AG08395 (cell line): ENCODE measurements at regions not wholly inside any gene's neighbourhood (a gene's known extent, or its start where the extent isn't known, plus 50 kb on each side); places are given as distances from the start of the nearest gene placed in this dataset.
"Not testable (repeated sequence)": the region's sequence is repeated elsewhere in the genome, so short reads cannot be mapped to it uniquely, and the experiment has no call there.

Experiments used
- DNase-seq: peaks from one replicate; pipeline ENCODE4 v3.0.0; 2012; ENCODE audit warnings: mixed read lengths, low spot score

DNA sequence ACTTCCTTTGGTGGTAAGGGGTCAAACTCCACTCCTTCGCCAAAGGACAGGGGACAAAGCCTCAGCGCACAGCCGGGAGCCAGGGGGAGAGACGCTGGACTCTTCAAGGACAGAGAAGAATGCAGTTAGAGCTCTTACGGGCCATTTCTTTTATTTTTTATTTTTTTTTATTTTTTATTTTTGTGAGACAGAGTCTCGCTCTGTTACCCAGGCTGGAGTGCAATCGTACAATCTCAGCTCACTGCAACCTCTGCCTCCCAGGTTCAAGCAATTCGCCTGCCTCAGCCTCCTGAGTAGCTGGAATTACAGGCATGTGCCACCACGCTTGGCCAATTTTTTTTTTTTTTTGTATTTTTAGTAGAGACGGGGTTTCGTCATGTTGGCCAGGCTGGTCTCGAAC lies 93.2 kb upstream of the RPH3AL start, which contains the start of gene RFLNB:
RFLNB (minus strand) TSS at position 101 of the 400 bp plus-strand sequence.
- DNase-seq = not testable (repeated sequence)

DNA sequence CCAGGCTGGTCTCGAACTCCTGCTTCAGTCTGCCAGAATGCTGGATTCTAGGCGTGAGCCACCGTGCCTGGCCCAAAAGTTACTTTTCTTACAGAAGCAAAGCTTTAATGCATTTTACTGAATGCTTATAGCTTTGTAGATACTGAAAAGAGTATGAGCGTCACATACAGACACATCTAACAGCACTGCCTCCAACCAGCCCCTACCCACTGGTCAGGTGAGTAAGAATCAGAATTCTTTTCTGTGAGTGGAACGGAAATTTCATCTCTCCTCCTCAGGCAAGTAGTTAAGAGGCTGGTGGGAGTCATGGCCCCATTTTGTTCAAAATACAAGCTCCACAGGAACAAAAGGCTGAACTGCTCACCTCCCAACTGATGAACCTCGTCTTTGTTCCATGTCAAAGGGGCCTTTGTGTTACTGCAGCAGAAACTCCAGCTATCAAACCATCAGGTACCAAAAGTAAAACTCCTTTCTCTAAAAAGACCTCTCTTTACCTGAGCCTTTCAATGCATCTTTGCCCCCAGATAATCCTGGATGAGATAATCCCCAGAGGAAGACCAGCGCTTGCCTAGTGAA lies 92.4 kb upstream of the RPH3AL start:
- DNase-seq = no peak

DNA sequence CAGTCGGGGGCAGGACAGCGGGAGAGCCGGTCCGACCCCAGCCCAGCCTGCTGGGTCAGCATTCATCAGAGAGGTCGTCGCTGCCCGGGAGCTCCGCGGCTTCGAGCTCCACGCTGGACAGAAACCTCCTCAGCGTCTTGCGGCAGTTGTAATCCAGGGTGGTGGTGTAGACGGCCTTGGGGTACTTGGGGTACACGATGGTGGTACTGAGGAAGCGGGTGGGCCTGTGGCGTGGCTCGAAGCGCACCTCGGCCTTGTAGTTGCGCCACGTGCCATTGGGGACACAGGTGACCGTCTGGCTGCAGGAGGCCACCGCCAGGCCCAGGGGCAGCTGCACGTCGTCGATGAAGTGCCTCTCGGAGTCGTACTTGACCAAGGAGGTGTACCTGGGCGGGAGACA lies 90.5 kb upstream of the RPH3AL start:
- no peak for DNase-seq

DNA sequence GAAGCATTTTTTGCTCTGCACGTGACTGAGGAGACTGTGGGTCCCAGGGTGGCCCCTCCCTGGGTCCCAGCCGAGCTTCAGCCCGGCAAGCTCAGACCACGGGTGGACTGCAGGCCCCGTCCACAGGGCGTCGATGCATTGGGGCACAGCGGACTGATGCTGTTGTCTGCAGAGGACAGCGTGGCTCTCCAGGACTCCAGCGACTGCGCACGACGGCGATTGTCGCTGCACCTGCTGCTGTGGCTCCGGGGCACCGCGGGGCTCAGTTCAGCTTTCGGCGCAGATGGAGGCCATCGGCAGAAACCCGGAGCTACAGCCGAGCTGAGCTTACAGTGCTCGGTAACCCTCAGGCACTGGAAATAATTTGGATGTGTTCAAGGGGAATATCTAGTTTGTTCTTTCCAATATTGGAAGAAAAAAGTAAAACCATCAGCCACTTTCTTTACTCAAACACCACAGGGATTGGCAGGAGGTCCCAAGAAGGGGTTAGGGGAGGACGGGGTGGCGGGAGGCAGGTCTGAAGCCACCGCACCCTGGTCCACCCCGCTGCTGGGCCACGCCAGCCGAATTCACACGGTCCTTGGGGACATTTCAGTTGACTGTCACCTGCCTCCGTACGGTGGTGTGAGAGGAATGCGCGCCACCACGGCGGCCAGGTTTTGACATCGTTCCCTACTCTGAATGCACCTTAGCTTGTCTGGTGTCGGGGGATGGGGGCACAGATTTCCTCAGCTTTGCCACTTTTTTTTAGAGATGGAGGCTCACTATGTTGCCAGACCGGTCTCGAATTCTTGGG lies 88.7 kb upstream of the RPH3AL start:
- DNase-seq = no peak

DNA sequence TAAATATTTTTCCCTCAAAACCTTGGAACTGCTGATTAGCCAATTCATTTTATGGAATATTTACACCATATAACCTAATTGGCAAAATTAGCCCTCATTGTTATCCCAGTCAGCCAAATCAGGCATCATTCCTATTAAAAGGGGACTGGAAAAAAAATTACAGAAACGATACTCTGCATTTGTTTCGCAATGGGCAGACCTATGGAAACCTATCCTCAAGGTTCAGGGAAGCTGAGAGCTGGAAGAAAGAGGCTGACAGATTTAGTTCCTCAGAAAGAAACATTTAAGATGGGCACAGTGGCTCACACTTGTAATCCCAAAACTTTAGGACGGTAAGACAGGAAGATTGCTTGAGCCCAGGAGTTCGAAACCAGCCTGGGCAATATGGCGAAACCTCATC lies 85.6 kb upstream of the RPH3AL start:
- no peak for DNase-seq

DNA sequence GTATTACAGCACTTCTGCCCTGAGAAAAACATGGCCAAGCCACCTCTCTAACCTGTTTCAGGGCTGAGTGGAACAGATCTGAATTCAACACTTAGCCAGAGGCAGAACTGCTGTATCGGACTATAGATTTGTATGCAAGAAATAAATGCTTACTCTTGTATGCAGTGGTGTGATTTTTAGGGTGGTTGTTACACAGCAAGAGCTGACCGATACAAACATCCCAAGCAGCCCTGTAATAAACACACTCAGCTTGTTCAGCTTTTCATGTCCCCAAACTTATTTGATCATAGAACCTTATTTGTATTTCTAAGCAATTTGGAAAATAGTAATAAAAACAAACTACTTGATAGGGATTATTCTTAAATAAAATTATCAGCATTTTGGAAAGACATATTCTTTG lies 84.9 kb upstream of the RPH3AL start:
- DNase-seq = no peak

DNA sequence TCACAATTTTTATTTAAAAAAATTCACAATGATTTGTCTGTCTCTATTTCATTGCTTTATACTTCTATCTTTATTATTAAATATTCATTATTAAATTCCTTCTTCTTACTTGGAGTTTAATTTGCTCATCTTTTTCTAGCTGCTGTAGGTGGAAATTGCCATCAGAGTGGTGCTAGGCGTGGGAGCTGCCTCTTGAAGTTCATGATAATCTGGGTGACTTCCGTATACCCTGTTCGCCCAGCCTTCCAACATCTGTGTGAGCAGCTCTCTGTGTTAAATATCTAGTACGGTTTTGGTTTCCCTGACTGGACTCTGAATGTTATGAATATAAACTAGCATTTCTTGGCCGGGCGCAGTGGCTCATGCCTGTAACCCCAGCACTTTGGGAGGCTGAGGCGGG lies 84.0 kb upstream of the RPH3AL start:
- DNase-seq = no peak

DNA sequence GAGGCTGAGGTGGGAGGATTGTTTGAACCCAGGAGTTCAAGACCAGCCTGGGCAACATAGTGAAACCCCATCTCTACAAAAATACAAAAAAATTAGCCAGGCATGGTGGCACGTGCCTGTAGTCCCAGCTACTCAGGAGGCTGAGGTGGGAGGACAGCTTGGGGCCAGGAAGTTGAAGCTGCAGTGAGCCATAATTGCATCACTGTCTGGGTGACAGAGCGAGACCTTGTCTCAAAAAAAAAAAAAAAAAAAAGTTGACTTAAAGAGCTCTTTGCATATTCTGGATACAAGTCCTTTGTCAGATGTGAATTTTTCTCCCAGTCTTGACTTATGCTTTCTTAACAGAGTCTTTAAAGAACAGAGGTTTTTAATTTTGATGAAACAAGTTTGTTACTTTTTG lies 79.9 kb upstream of the RPH3AL start:
- not testable (repeated sequence) for DNase-seq

DNA sequence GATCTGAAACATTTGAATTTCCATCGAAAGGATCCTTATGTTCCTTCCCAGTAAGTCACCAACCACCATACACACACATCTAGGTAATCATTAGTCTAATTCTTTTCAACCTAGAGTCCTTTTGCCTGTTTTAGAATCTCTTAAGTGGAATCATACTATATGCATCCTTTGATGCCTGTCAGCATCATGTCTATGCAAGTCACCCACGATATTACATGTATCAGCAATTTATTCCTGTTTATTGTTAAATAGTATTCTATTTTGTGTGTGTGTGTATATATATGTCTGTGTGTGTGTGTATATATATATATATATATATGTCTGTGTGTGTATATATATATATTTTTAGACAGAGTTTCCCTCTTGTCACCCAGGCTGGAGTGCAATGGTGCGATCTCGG lies 78.9 kb upstream of the RPH3AL start:
- no peak for DNase-seq

DNA sequence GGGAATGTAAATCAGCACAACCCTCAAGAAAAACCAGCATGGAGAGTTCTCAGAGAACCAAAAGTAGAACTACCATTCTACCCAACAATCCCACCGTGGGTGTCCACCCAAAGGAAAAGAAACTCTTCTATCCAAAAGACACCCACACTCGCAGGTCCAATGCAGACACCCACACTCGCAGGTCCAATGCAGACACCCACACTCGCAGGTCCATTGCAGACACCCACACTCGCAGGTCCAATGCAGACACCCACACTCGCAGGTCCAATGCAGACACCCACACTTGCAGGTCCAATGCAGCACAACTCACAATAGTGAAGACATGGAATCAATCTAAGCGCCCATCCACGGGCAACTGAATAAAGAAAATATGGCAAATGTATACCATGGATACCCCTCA lies 77.0 kb upstream of the RPH3AL start:
- no peak for DNase-seq

DNA sequence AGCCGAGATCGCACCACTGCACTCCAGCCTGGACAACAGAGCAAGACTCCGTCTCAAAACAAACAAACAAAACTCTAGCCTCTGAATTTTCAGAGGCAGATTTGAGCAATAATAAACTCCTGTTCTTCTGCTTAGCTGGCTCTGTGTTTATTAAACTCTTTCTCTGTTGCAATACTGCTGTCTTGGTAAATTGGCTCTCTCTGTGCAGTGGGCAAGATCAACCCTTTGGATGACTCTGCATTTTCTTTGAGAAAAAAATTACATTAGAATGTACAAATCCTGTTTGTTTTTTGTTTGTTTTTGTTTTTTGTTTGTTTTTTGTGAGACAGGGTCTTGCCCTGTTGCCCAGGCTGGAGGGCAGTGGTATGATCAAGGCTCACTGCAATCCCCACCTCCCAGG lies 75.8 kb upstream of the RPH3AL start:
- no peak for DNase-seq

DNA sequence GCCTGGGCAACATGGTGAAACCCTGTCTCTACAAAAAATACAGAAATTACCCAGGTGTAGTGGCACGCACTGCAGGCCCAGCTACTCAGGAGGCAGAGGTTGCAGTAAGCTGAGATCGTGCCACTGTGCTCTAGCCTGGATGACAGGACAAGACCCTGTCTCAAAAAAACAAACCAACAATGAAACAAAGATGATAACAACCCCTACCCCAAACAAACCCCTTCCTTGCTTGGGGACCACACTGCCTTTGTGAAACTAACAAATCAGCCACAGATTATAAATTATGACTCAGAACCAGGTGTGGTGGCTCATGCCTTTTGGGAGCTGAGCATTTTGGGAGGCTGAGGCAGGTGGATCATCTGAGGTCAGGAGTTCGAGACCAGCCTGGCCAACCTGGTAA lies 75.3 kb upstream of the RPH3AL start:
- DNase-seq = no peak

DNA sequence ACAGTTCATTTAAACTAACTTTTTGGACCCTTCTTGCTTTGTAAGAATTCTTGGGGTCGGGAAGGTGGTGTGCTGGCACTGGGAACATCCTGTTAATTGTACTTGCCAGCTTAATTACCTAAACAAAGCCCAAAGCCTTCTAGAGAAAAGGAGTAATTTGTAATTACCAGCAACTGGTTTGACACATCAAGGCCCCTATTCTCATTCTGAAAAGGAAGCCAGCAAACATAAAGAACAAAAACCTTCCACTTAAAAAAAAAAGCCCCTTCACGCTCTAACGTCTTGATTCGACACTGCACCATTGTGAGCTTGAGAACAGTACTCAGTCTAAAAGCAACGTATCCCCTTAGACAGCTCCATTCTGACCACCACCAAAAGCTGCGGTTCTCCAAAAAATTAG lies 74.7 kb upstream of the RPH3AL start:
- no peak for DNase-seq

DNA sequence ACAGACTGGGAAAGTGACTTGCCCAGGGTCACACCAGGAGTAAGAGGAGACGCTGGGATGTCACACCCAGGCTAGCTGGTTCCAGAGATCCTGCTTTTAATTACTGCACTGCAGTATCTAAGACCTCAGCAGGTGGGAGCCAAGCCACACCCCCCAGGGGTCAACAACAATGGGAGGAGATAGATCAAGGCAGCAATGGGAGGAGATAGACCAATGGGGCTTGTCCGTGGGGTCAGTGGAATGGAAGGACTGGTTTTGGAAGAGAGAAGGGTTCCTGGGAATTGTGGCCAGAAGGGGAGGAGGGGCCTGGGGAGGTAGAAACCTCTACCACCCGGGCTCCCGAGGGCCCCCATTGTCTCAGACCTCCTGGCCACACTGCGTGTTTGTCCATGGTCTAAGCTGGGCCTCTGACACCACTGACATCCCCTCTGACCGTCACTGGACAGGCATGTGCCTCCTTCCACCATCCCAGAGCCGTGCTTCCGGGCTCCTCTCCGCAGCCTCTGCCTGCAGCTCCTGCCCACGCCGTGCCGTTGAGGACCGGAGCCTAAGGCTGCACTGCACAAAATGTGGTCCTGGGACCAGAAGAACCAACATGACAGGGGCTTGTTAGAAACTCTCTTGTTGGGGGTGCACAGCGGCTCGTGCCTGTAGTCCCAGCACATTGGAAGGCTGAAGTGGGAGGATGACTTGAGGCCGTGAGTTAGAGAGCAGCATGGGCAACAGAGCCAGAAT lies 69.8 kb upstream of the RPH3AL start:
- no peak for DNase-seq

DNA sequence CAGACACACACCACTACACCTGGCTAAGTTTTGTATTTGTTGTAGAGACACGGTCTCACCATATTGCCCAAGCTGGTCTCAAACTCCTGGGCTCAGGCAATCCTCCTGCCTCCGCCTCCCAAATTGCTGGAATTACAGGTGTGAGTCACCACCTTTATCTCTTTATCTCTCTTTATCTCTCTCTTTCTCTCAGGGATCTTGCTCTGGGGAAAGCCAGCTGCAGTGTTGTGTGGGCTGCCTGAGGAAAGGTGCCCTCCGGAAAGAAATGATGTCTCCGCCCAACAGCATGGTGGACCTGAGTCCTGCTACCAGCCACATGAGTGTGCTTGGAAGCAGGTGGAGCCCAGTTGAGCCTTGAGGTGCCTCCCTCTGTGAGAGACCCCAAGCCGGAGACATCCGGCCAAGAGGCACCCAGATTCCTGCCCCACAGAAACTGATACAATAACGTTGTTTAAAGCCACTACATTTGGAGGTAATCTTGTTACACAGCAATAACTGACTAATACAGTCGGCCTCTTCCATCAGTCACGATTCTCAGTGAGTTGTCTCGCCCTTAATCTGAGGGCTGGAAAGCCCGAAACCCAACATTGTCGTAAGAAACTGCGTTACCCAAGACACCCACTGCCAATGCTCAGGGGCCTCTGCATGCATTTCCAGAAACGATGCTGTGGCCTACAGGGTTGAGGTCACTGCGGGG lies 68.0 kb upstream of the RPH3AL start:
- DNase-seq = no peak

DNA sequence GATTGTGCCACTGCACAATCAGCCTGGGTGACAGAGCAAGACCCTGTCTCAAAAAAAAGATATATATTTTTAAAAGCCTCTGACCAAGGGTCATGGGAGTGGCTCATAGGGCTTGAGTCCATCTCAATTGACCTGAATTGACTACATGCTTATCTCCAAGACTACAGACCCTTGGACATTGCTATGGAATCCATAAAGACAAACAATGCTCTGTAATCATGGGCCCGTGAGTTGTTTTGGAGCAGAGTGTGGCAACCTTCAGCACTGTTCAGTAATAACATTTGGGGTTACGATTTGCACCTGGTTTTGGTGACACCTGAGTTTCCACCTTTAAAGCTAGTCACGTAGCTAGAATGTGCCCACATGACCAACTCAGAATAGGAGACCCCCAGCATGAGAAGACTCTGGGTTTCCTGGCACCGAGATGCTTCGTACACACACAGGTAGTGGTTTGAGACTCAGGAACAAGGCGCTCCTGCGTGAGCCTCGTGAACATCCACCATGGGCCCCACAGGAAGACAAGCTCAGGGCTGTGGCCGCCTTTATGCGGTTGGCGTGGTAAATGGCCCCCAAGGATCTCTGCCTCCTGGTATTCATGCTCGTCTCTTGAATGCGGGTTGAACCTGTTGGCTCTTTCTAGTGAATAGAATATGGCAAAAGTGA lies 66.6 kb upstream of the RPH3AL start:
- no peak for DNase-seq

DNA sequence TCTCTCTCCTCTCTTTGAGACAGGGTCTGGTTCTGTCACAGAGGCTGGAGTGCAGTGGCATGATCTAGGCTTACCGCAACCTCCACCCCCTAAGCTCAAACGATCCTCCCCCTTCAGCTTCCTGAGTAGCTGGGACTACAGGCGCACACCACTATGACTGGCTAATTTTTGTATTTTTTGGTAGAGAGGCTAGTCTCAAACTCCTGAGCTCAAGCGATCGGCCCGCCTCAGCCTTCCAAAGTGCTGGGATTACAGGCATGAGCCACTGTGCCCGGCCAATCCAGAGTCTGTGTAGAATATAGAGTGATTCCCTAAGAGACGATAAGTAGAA lies 65.8 kb upstream of the RPH3AL start:
- DNase-seq = no peak

DNA sequence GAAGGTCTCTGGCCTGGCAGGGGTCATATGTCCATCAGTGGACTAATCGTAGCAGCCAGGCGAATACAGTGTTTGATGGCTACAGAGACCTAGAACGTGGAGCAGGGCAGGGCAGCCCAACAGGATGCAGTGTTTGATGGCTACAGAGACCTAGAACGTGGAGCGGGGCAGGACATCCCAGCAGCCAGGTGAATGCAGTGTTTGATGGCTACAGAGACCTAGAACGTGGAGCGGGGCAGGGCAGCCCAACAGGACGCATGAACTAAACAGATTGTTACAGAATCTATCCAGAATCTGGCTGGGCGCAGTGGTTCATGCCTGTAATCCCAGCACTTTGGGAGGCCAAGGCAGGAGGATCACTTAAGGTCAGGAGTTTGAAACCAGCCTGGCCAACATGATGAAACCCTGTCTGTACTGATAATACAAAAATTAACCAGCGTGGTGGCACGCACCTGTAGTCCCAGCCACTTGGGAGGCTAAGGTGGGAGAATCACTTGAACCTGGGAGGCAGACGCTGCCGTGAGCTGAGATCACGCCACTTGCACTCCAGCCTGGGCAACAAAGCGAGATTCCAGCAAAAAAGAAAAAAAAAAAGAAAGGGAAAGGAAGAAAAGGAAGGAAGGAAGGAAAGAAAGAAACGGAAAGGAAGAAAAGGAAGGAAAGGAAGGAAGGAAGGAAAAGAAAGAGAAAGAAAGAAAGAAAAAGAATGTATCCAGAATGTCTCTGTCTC lies 65.2 kb upstream of the RPH3AL start:
- no peak for DNase-seq

DNA sequence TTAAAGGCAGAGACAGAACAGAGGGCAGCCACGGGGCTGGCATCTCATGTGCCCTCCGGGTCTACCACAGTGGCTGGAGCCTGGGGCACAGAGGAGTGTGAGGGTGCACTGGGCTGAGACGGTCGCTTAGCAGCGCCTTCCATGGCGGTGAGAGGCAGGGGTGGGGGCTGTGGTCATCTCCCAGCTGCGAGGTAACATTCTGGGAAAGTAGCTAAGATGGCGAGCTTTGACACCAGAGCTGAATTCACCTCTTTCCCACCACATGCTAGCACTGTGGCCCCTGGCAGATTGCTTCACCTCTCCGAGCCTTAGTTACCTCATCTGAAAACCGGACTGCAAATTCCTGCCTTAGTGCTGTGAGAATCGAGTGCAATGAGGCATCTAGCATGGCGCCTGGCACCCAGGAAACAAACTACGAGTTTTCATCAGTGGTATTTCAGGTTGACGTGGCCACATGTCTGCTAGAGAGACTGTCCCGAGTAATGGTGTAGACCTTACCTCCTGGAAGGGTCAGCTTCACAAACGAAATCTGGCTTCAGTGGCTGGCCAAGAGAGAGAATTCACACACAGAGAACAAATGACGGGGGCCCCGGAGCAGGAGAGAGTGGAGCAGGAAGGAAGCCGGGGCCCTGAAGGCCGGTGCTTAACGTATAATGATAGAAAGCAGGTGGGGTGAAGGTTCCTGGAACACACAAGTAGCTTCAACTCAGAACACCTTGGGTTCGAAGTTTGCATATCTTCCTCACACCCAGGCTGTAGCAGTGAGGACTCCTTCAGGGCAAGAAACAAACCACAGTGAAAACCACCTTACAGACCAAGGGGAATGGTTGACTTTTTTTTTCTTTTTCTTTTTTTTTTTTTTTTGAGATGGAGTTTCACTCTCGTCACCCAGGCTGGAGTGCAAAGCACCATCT lies 63.9 kb upstream of the RPH3AL start:
- DNase-seq = no peak

DNA sequence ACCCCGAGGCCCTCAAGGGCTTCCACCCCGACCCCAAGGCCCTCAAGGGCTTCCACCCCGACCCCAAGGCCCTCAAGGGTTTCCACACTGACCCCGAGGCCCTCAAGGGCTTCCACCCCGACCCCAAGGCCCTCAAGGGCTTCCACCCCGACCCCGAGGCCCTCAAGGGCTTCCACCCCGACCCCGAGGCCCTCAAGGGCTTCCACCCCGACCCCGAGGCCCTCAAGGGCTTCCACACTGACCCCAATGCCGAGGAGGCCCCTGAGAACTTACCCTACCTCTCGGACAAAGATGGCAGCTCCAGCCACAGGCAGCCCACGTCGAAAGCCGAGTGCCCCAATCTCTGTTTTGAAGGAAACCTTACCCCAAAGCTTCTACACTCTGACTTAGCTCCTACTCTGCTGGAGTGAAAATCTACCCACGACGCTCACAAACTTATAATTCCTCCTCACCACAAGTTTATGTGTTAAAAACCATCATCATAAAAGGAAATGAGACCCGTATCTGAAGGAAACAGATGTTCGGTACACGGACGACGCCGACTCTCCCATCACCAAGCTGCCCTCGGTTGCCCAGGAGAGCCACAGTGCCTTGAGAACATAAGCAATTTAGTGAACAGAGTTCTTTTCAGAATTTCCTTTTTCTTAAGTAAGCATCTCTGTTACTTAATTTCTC lies 61.2 kb upstream of the RPH3AL start:
- no peak for DNase-seq
